ENCODE measurements at regions not wholly inside any gene's neighbourhood (a gene's known extent, or its start where the extent isn't known, plus 50 kb on each side); places are given as distances from the start of the nearest gene placed in this dataset.

DNA sequence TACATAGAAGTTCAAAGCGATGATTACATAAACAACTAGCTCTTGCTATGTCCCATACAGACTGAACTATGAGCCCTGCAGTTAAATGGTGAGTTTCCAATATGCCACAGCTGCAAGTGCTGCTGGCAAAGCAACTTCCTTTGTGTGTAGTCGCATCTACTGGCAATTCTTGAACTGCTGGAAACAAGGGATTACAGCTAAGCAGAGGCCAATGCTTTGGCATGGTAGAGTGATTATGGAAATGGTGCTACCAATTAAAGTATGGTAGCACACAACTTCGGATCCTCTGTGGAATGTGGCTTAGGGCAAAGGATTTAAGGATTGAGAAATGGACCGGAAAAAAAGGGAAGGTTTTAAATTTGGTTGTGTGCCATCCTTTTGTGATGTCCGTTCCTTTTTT is 856.6 kb downstream of the MAT2B start:
- FAIRE-seq (no peak), DNase-seq (ENCODE audit: low read depth, low spot score) (no peak)
- no peaks in the 10 kb centered on the region for H3K36me3 ChIP-seq (ENCODE audit: control insufficient read depth in 2 of 2, extremely low read depth in 1 of 2, insufficient read depth in 2 of 2, low read length in 2 of 2)
- H4K20me1 ChIP-seq (ENCODE audit: control insufficient read depth, extremely low read depth, insufficient read depth, low read length): no peaks in the 10 kb centered on the region
- no peak overlapping the region for H3K9ac ChIP-seq (ENCODE audit: control insufficient read depth, extremely low read depth, insufficient read depth, low read length)
- dilution Hi-C loops (cut with MboI; ENCODE audit: extremely low pct_ligation_motif_present, low sequenced_read_pairs): no loop called here
- no peaks in the 10 kb centered on the region for H3K9me3 ChIP-seq (ENCODE audit: control insufficient read depth, low read depth, low read length)
- no peaks in the 10 kb centered on the region for H3K9me1 ChIP-seq (ENCODE audit: control insufficient read depth, extremely low read depth, insufficient read depth, low read length)
- no peak overlapping the region for H2AFZ ChIP-seq (ENCODE audit: control insufficient read depth, low read length)
- H3K4me2 ChIP-seq (ENCODE audit: control insufficient read depth, extremely low read depth, insufficient read depth, low read depth, low read length): no peak overlapping the region
- H3K27ac ChIP-seq (ENCODE audit: control insufficient read depth, insufficient read depth, low read length): no peak overlapping the region
- H3K4me1 ChIP-seq (ENCODE audit: control insufficient read depth, extremely low read depth, insufficient read depth, low read length): no peaks in the 10 kb centered on the region
- no peaks in the 10 kb centered on the region for H3K27me3 ChIP-seq (ENCODE audit: control insufficient read depth, extremely low read depth, insufficient read depth, low read length)
- no peaks in the 10 kb centered on the region for H3K79me2 ChIP-seq (ENCODE audit: control insufficient read depth, insufficient read depth, low read length)
- H3K4me3 ChIP-seq (ENCODE audit: control insufficient read depth in 2 of 3, extremely low read depth in 1 of 3, insufficient read depth in 2 of 3, low read depth in 1 of 3, low read length in 3 of 3): no peak overlapping the region
- no peak for TF ChIP-seq EZH2 (IDR thresholded peaks at IDR 0.05; ENCODE audit: low read length)
- TF ChIP-seq CTCF (optimal IDR thresholded peaks at IDR 0.05 in 1 of 3, IDR thresholded peaks at IDR 0.05 in 1 of 3, conservative IDR thresholded peaks at IDR 0.05 in 1 of 3; ENCODE audit: extremely low read depth in 1 of 3, insufficient read depth in 2 of 3, low read length in 3 of 3): no peak

- Histone ChIP-seq H3K4me2 (ENCODE audit: control insufficient read depth, extremely low read depth, insufficient read depth, low read depth, low read length) (no peak overlapping the region), H3K36me3 (ENCODE audit: control insufficient read depth in 2 of 2, extremely low read depth in 1 of 2, insufficient read depth in 2 of 2, low read length in 2 of 2) (no peaks in the 10 kb centered on the region), H3K79me2 (ENCODE audit: control insufficient read depth, insufficient read depth, low read length) (no peaks in the 10 kb centered on the region), H3K4me3 (ENCODE audit: control insufficient read depth in 2 of 3, extremely low read depth in 1 of 3, insufficient read depth in 2 of 3, low read depth in 1 of 3, low read length in 3 of 3) (no peak overlapping the region), H3K9ac (ENCODE audit: control insufficient read depth, extremely low read depth, insufficient read depth, low read length) (no peak overlapping the region), H3K9me3 (ENCODE audit: control insufficient read depth, low read depth, low read length) (no peaks in the 10 kb centered on the region), H3K27me3 (ENCODE audit: control insufficient read depth, extremely low read depth, insufficient read depth, low read length) (no peaks in the 10 kb centered on the region), H3K4me1 (ENCODE audit: control insufficient read depth, extremely low read depth, insufficient read depth, low read length) (no peaks in the 10 kb centered on the region), H4K20me1 (ENCODE audit: control insufficient read depth, extremely low read depth, insufficient read depth, low read length) (no peaks in the 10 kb centered on the region), H3K9me1 (ENCODE audit: control insufficient read depth, extremely low read depth, insufficient read depth, low read length) (no peaks in the 10 kb centered on the region), H3K27ac (ENCODE audit: control insufficient read depth, insufficient read depth, low read length) (no peak overlapping the region), H2AFZ (ENCODE audit: control insufficient read depth, low read length) (no peak overlapping the region)
- TF ChIP-seq EZH2 (IDR thresholded peaks at IDR 0.05; ENCODE audit: low read length) (no peak), CTCF (optimal IDR thresholded peaks at IDR 0.05 in 1 of 3, IDR thresholded peaks at IDR 0.05 in 1 of 3, conservative IDR thresholded peaks at IDR 0.05 in 1 of 3; ENCODE audit: extremely low read depth in 1 of 3, insufficient read depth in 2 of 3, low read length in 3 of 3) (no peak)
- FAIRE-seq (no peak), DNase-seq (ENCODE audit: low read depth, low spot score) (no peak)
- dilution Hi-C loops (cut with MboI; ENCODE audit: extremely low pct_ligation_motif_present, low sequenced_read_pairs): no loop called here
Observed at GRCh38 chr5:164362835-164363234, 857.4 kb downstream of the MAT2B start.

Measured in keratinocyte (primary cell).